ENCODE measurements at regions not wholly inside any gene's neighbourhood (a gene's known extent, or its start where the extent isn't known, plus 50 kb on each side); places are given as distances from the start of the nearest gene placed in this dataset.

- no peak for DNase-seq (ENCODE audit: low spot score in 2 of 2)
- no peak overlapping the region for H3K4me3 ChIP-seq (ENCODE audit: low read depth, poor library complexity, severe bottlenecking)
- WGBS, 2 donors: 69 to 70% methylated on average over 2 of the region's 2 CpGs
- TF ChIP-seq CTCF (IDR thresholded peaks at IDR 0.05): no peak
- no peak for TF ChIP-seq POLR2A (IDR thresholded peaks at IDR 0.05)
- intact Hi-C loops (cut with DNase I; ENCODE audit: low total_unique reads): no loop called here
These were observed 495.9 kb upstream of the GOLIM4 start for GRCh38 chr3:168591587-168591986.

DNA sequence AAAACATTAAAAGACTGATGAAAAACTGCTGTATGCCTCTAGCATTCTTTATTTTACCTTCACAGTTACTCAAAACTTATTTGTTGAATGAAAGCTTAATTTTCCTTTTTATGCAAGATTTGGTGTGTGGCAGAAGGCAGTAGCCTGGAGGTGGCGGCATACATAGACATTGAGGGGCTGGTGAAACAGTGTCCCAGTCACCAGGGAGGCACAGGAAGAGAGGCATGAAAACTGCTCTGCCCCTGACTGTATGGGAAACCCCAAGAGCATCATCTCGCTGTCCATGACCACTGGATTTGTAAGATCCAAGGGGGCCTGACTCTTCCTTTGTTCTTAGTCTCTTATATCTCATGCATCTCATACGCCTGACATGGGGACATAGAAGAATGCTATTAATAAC is 493.7 kb upstream of the GOLIM4 start:
- TF ChIP-seq CTCF (IDR thresholded peaks at IDR 0.05): no peak
- TF ChIP-seq POLR2A (IDR thresholded peaks at IDR 0.05): no peak
- intact Hi-C loops (cut with DNase I; ENCODE audit: low total_unique reads): no loop called here
- DNase-seq (ENCODE audit: low spot score in 2 of 2): no peak
- WGBS, 2 donors: 82% methylated on average over 3 of the region's 3 CpGs
- H3K4me3 ChIP-seq (ENCODE audit: low read depth, poor library complexity, severe bottlenecking): no peak overlapping the region

DNA sequence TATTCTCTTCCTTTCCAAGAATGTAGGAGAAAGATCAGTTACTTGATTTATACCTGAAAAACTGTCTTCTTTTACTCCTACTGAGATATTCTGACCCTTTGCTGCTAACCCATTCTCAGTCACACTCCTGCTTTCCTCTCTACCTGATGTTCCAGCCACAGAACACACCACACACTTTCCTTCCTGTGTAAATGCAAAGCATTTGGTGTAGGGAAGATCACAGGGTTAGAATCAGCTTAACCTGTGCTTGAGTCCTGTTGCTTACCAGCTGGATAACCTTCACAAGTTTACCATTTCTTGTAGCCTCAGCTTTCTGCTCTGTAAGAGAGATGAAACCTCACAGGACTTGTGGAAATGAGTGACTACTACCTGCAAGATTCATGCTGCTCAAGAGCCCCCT is 489.8 kb upstream of the GOLIM4 start:
- intact Hi-C loops (cut with DNase I; ENCODE audit: low total_unique reads): no loop called here
- TF ChIP-seq POLR2A (IDR thresholded peaks at IDR 0.05) (no peak), CTCF (IDR thresholded peaks at IDR 0.05) (no peak)
- H3K4me3 ChIP-seq (ENCODE audit: low read depth, poor library complexity, severe bottlenecking): no peak overlapping the region
- DNase-seq (ENCODE audit: low spot score in 2 of 2): no peak

- TF ChIP-seq CTCF (IDR thresholded peaks at IDR 0.05) (no peak), POLR2A (IDR thresholded peaks at IDR 0.05) (no peak)
- intact Hi-C loops (cut with DNase I; ENCODE audit: low total_unique reads): no loop called here
- no peak overlapping the region for H3K4me3 ChIP-seq (ENCODE audit: low read depth, poor library complexity, severe bottlenecking)
- WGBS, 2 donors: 72 to 75% methylated on average over 3 of the region's 3 CpGs
- no peak for DNase-seq (ENCODE audit: low spot score in 2 of 2)
These were observed 488.3 kb upstream of the GOLIM4 start for GRCh38 chr3:168583977-168584376.

GRCh38 chr3:168582503-168582902 is 486.8 kb upstream of the GOLIM4 start:
- no peak for DNase-seq (ENCODE audit: low spot score in 2 of 2)
- no peak for TF ChIP-seq POLR2A (IDR thresholded peaks at IDR 0.05)
- intact Hi-C loops (cut with DNase I; ENCODE audit: low total_unique reads): no loop called here
- H3K4me3 ChIP-seq (ENCODE audit: low read depth, poor library complexity, severe bottlenecking): no peak overlapping the region

DNA sequence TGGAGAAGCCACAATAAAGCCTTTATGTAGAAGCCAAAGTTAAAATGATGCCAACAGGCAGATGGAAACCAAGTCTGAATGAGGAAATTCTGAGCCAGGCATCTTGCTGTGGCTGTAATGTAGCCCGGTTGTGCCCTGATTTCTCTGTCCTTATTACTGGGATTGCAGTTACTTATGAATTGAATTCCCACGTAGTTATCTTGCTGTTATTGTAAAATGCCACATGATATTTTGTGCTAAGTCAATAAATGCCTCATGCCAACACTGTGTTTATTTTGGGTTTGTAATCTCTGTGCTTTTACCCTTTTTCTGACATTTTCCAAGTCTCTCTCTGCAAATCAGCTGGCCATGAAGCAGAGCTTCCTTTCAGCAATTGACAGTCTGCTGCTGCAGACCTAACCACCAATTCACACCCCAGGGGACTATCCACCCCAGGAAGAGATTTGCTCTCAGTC is 486.1 kb upstream of the GOLIM4 start:
- H3K4me3 ChIP-seq (ENCODE audit: low read depth, poor library complexity, severe bottlenecking): no peak overlapping the region
- intact Hi-C loops (cut with DNase I; ENCODE audit: low total_unique reads): no loop called here
- no peak for DNase-seq (ENCODE audit: low spot score in 2 of 2)
- no peak for TF ChIP-seq POLR2A (IDR thresholded peaks at IDR 0.05)
- no peak for TF ChIP-seq CTCF (IDR thresholded peaks at IDR 0.05)
- 42 to 46% methylated on average over 2 of the region's 2 CpGs for WGBS, 2 donors
